Heart left ventricle (tissue), 16 donors: ENCODE measurements at regions not wholly inside any gene's neighbourhood (a gene's known extent, or its start where the extent isn't known, plus 50 kb on each side); places are given as distances from the start of the nearest gene placed in this dataset.

Experiments used
- ATAC-seq, 4 donors: fragments of 200-7000 bp; cut with Tn5 transposase; one replicate each; pipeline ENCODE4 v1.9.1; 2020 to 2022; ENCODE audit warnings: moderate library complexity in 4 of 4, mild to moderate bottlenecking in 3 of 4, moderate number of reproducible peaks in 1 of 4
- DNase-seq, 5 donors: peaks; one replicate each; pipeline ENCODE4 v3.0.0-alpha.2; 2020
- H3K27ac ChIP-seq, 12 donors: fragments of 200-600 bp; sonication (generic) in 4 of 12; one replicate each; pipeline versions ENCODE4 v1.5.0 to v1.8.0; 2016 to 2022; ENCODE audit warnings: mild to moderate bottlenecking in 2 of 12
- H3K27me3 ChIP-seq, 9 donors: fragments of 200-600 bp; sonication (generic) in 2 of 9; one replicate each; pipeline versions ENCODE4 v1.5.1 to v1.8.0; 2016 to 2022; ENCODE audit warnings: mild to moderate bottlenecking in 3 of 9
- H3K36me3 ChIP-seq, 9 donors: fragments of 200-600 bp; sonication (generic) in 2 of 9; one replicate each; pipeline versions ENCODE4 v1.5.0 to v1.8.0; 2018 to 2022; ENCODE audit warnings: mild to moderate bottlenecking in 2 of 9
- H3K4me1 ChIP-seq, 12 donors: fragments of 200-600 bp; sonication (generic) in 4 of 12; one replicate each; pipeline versions ENCODE4 v1.5.0 to v1.8.0; 2016 to 2022; ENCODE audit warnings: mild to moderate bottlenecking in 3 of 12
- H3K4me3 ChIP-seq, 12 donors: fragments of 200-600 bp; sonication (generic) in 4 of 12; one replicate each; pipeline versions ENCODE4 v1.5.0 to v1.8.0; 2017 to 2022; ENCODE audit warnings: mild to moderate bottlenecking in 9 of 12, moderate library complexity in 4 of 12
- H3K9me3 ChIP-seq, 12 donors: fragments of 200-600 bp; sonication (generic) in 4 of 12; one replicate each; pipeline versions ENCODE4 v1.5.0 to v1.8.0; 2016 to 2022; ENCODE audit warnings: mild to moderate bottlenecking in 1 of 12
- POLR2A ChIP-seq, 2 donors: fragments of 450-650 bp; IDR thresholded peaks; one replicate each; pipeline ENCODE4 v1.6.1; 2017; ENCODE audit warnings: antibody characterized with exemption in 2 of 2, mild to moderate bottlenecking in 2 of 2, moderate library complexity in 2 of 2
- WGBS, 4 donors: extraction: QIAGEN DNeasy Blood & Tissue Kit in 2 of 4; methylation state at CpG; one replicate each; pipeline versions ENCODE4 v1.1.5 to v1.1.7; 2013 to 2018; 5-methylcytosine and 5-hydroxymethylcytosine counted together
- intact Hi-C, 10 donors: fragments of 100-400 bp; cut with DNase I; formaldehyde crosslinking; loops; one replicate each; pipeline versions ENCODE4 v1.11.1 to v1.14.2; 2022
- TF ChIP-seq, protein P1 (sequence below), 12 donors: fragments of 200-600 bp; sonication (generic) in 4 of 12; IDR thresholded peaks; one replicate each; pipeline versions ENCODE4 v1.5.0 to v1.8.0; 2018 to 2022; ENCODE audit warnings: antibody characterized with exemption in 12 of 12, mild to moderate bottlenecking in 5 of 12
- donor health status: ischemic (EF 13 %, LVEDD 7.1; RV severe dilation, severe dysfunction).
- donor health status: healthy with polysubstance abuse.
- donor health status: DM: no; HTN: yes; CAD: no.
- donor health status: DM: no; HTN: no; CAD: no.
- donor health status: ischemic (EF 25% LVEDD 6.9; RV normal size, moderate dysfunction).
- donor health status: ischemic (EF 25% LVEDD 5.7; RV mildly dilated, moderate dysfunction).
- donor health status: healthy.
- donor health status: DM: yes; HTN: yes; CAD: no.
- donor health status: ischemic (EF 35%, LVEDD 5.7; RV mildly dilated, moderate dysfunction).
- donor health status: nonischemic (EF 11% LVEDD 7.7; RV severe dilation, severe dysfunction).
- donor health status: DM: yes; HTN: yes; CAD: no.
- donor health status: PGD.
- donor health status: ischemic (EF 29% LVEDD 5.4; RV normal size, mild dysfunction).
- donor health status: nonischemic (EF 23%, LVEDD 6.1; RV moderate dilation, normal function).

GRCh38 chr9:84163052-84163650 is 177.4 kb downstream of the SLC28A3 start:
- no peak for DNase-seq
- no peak overlapping the region for H3K4me3 ChIP-seq
- TF ChIP-seq POLR2A (IDR thresholded peaks at IDR 0.05), result no peak
- TF ChIP-seq, protein P1, sequence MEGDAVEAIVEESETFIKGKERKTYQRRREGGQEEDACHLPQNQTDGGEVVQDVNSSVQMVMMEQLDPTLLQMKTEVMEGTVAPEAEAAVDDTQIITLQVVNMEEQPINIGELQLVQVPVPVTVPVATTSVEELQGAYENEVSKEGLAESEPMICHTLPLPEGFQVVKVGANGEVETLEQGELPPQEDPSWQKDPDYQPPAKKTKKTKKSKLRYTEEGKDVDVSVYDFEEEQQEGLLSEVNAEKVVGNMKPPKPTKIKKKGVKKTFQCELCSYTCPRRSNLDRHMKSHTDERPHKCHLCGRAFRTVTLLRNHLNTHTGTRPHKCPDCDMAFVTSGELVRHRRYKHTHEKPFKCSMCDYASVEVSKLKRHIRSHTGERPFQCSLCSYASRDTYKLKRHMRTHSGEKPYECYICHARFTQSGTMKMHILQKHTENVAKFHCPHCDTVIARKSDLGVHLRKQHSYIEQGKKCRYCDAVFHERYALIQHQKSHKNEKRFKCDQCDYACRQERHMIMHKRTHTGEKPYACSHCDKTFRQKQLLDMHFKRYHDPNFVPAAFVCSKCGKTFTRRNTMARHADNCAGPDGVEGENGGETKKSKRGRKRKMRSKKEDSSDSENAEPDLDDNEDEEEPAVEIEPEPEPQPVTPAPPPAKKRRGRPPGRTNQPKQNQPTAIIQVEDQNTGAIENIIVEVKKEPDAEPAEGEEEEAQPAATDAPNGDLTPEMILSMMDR (IDR thresholded peaks at IDR 0.05), result no peak
- no peaks in the 10 kb centered on the region for H3K27me3 ChIP-seq
- H3K27ac ChIP-seq, result no peak overlapping the region
- no peak for ATAC-seq
- intact Hi-C loops, result loop anchor here in 1 of 10 donors (10.0 kb wide), 2 partner anchors 98 to 178 kb away; partner anchors contain the start of genes HNRNPK and RMI1
- no peaks in the 10 kb centered on the region for H3K9me3 ChIP-seq
- H3K36me3 ChIP-seq, result no peaks in the 10 kb centered on the region
- peaks cover 0 to 4% (median 0%) of the 10 kb centered on the region in 12 donors for H3K4me1 ChIP-seq
- 69 to 77% (median 75%) methylated on average over 5 of the region's 5 CpGs for WGBS, 4 donors

GRCh38 chr9:84166891-84167290 is 173.7 kb downstream of the SLC28A3 start:
- H3K9me3 ChIP-seq, result no peaks in the 10 kb centered on the region
- ATAC-seq (peak in 1 of 4 donors; percentile 5), DNase-seq (peak in 1 of 5 donors; percentile 27)
- H3K27me3 ChIP-seq, result no peaks in the 10 kb centered on the region
- H3K36me3 ChIP-seq, result no peaks in the 10 kb centered on the region
- peak overlapping the region in 5 of 12 donors; percentile 13 to 47 (median 32) for H3K27ac ChIP-seq
- TF ChIP-seq POLR2A (IDR thresholded peaks at IDR 0.05), result no peak
- TF ChIP-seq, protein P1 (IDR thresholded peaks at IDR 0.05), result no peak
- WGBS, 4 donors, result 47 to 62% (median 50%) methylated on average over 13 of the region's 13 CpGs
- intact Hi-C loops, result loop anchor here in 1 of 10 donors (10.0 kb wide), 2 partner anchors 102 to 182 kb away; partner anchors contain the start of genes HNRNPK and RMI1
- peak overlapping the region in 2 of 12 donors; percentile 18 to 19 for H3K4me3 ChIP-seq
- peaks cover 0 to 17% (median 7%) of the 10 kb centered on the region in 12 donors for H3K4me1 ChIP-seq

- Histone ChIP-seq H3K36me3 (no peaks in the 10 kb centered on the region), H3K4me1 (peaks cover 0 to 17% (median 7%) of the 10 kb centered on the region in 12 donors), H3K27ac (no peak overlapping the region), H3K4me3 (no peak overlapping the region), H3K27me3 (no peaks in the 10 kb centered on the region), H3K9me3 (no peaks in the 10 kb centered on the region)
- no peak for ATAC-seq
- no peak for DNase-seq
- no peak for TF ChIP-seq POLR2A (IDR thresholded peaks at IDR 0.05)
- TF ChIP-seq, protein P1 (IDR thresholded peaks at IDR 0.05), result no peak
- intact Hi-C loops, result loop anchor here in 1 of 10 donors (10.0 kb wide), 2 partner anchors 104 to 184 kb away; partner anchors contain the start of genes HNRNPK and RMI1
Measured at GRCh38 chr9:84169240-84169639, 171.3 kb downstream of the SLC28A3 start.

- H3K36me3 ChIP-seq, result no peaks in the 10 kb centered on the region
- 24 to 32% (median 29%) methylated on average over 8 to 9 of the region's 9 CpGs for WGBS, 4 donors
- peak; percentile 86 to 95 (median 88) for DNase-seq
- intact Hi-C loops, result loop anchor here in 9 of 10 donors (2.0 to 10.0 kb wide), 11 partner anchors 46 to 233 kb away; partner anchors contain the start of genes HNRNPK (in 5 of the 9) and RMI1 (in 5 of the 9)
- H3K9me3 ChIP-seq, result no peaks in the 10 kb centered on the region
- no peak for TF ChIP-seq POLR2A (IDR thresholded peaks at IDR 0.05)
- TF ChIP-seq, protein P1 (IDR thresholded peaks at IDR 0.05), result peak in 4 of 12 donors; percentile 19 to 43 (median 29)
- peak overlapping the region in 11 of 12 donors; percentile 21 to 69 (median 48) for H3K27ac ChIP-seq
- peak; percentile 97 to 99 (median 98) for ATAC-seq
- no peaks in the 10 kb centered on the region for H3K27me3 ChIP-seq
- H3K4me3 ChIP-seq, result no peak overlapping the region
- peaks cover 0 to 14% (median 9%) of the 10 kb centered on the region in 12 donors for H3K4me1 ChIP-seq
Measured at GRCh38 chr9:84170521-84171141, 169.9 kb downstream of the SLC28A3 start.
